GM19468 (cell line): ENCODE measurements at regions not wholly inside any gene's neighbourhood (a gene's known extent, or its start where the extent isn't known, plus 50 kb on each side); places are given as distances from the start of the nearest gene placed in this dataset.
"Not testable (repeated sequence)": the region's sequence is repeated elsewhere in the genome, so short reads cannot be mapped to it uniquely, and the experiment has no call there.

Experiments
- ATAC-seq: cut with Tn5 transposase; IDR thresholded peaks from one replicate; pipeline ENCODE4 v1.9.1; 2021; ENCODE audit warnings: mild to moderate bottlenecking, moderate library complexity, moderate number of reproducible peaks; ENCODE audit not compliant: unreplicated experiment; ENCODE audit errors: extremely low read depth

- no peak for ATAC-seq
Observed at GRCh38 chr15:66955871-66956585, 109.4 kb upstream of the SMAD3 start.

- no peak for ATAC-seq
Observed at GRCh38 chr15:66956672-66957430, 108.6 kb upstream of the SMAD3 start.

GRCh38 chr15:66957431-66957720, 108.0 kb upstream of the SMAD3 start:
- no peak for ATAC-seq

GRCh38 chr15:66959066-66959465, 106.3 kb upstream of the SMAD3 start:
- ATAC-seq: no peak

GRCh38 chr15:66959875-66960274, 105.5 kb upstream of the SMAD3 start:
- ATAC-seq: no peak

- ATAC-seq: no peak
Observed at GRCh38 chr15:66960519-66960918, 104.9 kb upstream of the SMAD3 start.

- no peak for ATAC-seq
Observed at GRCh38 chr15:66961407-66961884, 104.0 kb upstream of the SMAD3 start.

GRCh38 chr15:66961901-66962300, 103.5 kb upstream of the SMAD3 start:
- ATAC-seq: no peak

- no peak for ATAC-seq
Observed at GRCh38 chr15:66962522-66962921, 102.9 kb upstream of the SMAD3 start.

- no peak for ATAC-seq
Observed at GRCh38 chr15:66963084-66963483, 102.3 kb upstream of the SMAD3 start.

GRCh38 chr15:66963710-66964109, 101.7 kb upstream of the SMAD3 start:
- ATAC-seq: no peak

- ATAC-seq: no peak
Observed at GRCh38 chr15:66964111-66964738, 101.2 kb upstream of the SMAD3 start.

GRCh38 chr15:66964791-66965190, 100.6 kb upstream of the SMAD3 start:
- ATAC-seq: no peak

GRCh38 chr15:66965201-66965900, 100.1 kb upstream of the SMAD3 start:
- ATAC-seq: no peak

- no peak for ATAC-seq
Observed at GRCh38 chr15:66966256-66966655, 99.1 kb upstream of the SMAD3 start.

GRCh38 chr15:66968806-66969596, 96.4 kb upstream of the SMAD3 start:
- no peak for ATAC-seq

GRCh38 chr15:66974131-66974530, 91.3 kb upstream of the SMAD3 start:
- ATAC-seq: not testable (repeated sequence)

GRCh38 chr15:66976106-66976640, 89.2 kb upstream of the SMAD3 start:
- not testable (repeated sequence) for ATAC-seq

GRCh38 chr15:66980326-66980725, 85.1 kb upstream of the SMAD3 start:
- not testable (repeated sequence) for ATAC-seq

GRCh38 chr15:66981771-66982170, 83.6 kb upstream of the SMAD3 start:
- ATAC-seq: no peak
